ENCODE measurements at regions not wholly inside any gene's neighbourhood (a gene's known extent, or its start where the extent isn't known, plus 50 kb on each side); places are given as distances from the start of the nearest gene placed in this dataset.
A peak's percentile ranks its signal among the peaks of the same experiment; 100 is the strongest.

DNA sequence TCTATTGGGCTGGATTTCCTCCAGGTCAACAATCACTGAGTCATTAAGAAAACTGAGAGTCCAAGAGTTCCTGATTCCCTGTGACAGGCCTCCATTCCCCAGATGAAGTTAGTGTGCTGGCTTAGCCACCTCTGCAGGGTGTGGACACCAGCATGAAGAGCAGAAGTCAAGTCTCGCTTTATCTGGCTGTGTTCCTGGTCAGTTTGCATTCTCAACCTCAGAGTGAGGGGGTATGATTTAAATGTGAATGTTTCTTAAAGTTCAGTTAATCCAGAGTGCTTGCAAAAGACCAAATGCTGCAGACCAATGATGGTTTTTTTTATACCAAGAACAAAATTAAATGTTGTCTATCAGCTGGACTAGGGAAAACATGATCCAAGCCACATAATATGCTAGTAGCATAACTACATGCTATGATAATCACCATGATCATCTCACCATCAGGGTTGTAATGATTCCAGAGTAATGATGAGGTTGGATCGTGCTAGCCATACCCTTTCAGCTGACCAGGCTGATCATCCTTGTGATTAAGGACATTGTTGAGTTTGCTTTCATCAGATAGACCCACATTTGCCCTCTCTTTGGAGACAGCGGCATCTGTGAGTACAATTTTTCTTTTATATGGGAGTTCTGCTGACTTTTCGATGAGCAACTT is 145.8 kb upstream of the ARHGAP20 start (continued):
- no peak for TF ChIP-seq ZSCAN18 (tag by site-specific recombination; IDR thresholded peaks at IDR 0.05)
- TF ChIP-seq KLF17 (tag by site-specific recombination; IDR thresholded peaks at IDR 0.05) = no peak
- TF ChIP-seq YY2 (tag by site-specific recombination; IDR thresholded peaks at IDR 0.05) = no peak
- TF ChIP-seq ZNF239 (tag by site-specific recombination; IDR thresholded peaks at IDR 0.05) = no peak
- TF ChIP-seq, protein P1, sequence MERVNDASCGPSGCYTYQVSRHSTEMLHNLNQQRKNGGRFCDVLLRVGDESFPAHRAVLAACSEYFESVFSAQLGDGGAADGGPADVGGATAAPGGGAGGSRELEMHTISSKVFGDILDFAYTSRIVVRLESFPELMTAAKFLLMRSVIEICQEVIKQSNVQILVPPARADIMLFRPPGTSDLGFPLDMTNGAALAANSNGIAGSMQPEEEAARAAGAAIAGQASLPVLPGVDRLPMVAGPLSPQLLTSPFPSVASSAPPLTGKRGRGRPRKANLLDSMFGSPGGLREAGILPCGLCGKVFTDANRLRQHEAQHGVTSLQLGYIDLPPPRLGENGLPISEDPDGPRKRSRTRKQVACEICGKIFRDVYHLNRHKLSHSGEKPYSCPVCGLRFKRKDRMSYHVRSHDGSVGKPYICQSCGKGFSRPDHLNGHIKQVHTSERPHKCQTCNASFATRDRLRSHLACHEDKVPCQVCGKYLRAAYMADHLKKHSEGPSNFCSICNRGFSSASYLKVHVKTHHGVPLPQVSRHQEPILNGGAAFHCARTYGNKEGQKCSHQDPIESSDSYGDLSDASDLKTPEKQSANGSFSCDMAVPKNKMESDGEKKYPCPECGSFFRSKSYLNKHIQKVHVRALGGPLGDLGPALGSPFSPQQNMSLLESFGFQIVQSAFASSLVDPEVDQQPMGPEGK (tag by site-specific recombination; IDR thresholded peaks at IDR 0.05) = no peak
- no peak for TF ChIP-seq ZNF221 (tag by site-specific recombination; IDR thresholded peaks at IDR 0.05; ENCODE audit: borderline replicate concordance)
- TF ChIP-seq, protein P2, sequence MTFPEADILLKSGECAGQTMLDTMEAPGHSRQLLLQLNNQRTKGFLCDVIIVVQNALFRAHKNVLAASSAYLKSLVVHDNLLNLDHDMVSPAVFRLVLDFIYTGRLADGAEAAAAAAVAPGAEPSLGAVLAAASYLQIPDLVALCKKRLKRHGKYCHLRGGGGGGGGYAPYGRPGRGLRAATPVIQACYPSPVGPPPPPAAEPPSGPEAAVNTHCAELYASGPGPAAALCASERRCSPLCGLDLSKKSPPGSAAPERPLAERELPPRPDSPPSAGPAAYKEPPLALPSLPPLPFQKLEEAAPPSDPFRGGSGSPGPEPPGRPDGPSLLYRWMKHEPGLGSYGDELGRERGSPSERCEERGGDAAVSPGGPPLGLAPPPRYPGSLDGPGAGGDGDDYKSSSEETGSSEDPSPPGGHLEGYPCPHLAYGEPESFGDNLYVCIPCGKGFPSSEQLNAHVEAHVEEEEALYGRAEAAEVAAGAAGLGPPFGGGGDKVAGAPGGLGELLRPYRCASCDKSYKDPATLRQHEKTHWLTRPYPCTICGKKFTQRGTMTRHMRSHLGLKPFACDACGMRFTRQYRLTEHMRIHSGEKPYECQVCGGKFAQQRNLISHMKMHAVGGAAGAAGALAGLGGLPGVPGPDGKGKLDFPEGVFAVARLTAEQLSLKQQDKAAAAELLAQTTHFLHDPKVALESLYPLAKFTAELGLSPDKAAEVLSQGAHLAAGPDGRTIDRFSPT (tag by site-specific recombination; IDR thresholded peaks at IDR 0.05) = no peak
- no peak for TF ChIP-seq ZNF621 (tag by site-specific recombination; IDR thresholded peaks at IDR 0.05)
- no peak for TF ChIP-seq ZFP41 (tag by site-specific recombination; IDR thresholded peaks at IDR 0.05; ENCODE audit: borderline replicate concordance)

DNA sequence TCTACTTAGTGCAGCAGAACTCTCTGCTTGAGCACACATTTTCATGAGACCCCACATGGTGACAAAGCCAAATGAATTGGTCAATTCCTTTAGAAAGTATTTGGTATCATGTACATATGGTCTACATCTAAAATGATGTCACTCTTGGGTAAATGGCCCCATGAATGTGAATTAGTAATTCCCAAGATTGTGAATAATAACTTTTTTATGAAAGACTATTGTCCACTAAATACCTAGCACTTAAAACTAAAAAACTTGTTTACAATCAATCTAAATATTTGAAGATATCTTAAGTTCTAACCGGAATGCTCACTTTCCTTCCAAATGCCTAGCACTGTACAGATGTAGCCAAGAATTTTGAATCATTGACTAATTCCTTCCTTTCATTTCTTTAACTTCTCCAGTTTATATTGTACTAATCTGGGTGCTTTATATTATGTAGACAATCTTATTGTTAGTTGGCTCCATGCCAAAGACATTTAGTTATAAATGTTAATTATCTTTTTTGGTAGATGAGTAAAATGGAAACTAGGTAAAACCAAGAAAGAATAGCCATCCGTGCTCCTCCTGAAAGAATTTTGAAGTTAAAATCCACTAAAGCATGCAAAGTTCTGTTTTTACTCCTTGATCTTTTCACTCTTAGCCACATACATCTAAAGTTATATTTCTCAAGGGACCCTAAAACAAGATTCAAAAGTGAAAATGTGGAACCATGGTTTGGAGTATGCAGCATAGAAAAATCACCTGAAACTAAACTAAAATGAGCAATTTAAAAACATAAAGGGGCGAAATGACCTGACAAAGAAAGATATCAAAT is 145.0 kb upstream of the ARHGAP20 start:
- Histone ChIP-seq H3K9me3 (ENCODE audit: control insufficient read depth, insufficient read depth, low read depth, low read length) (no peaks in the 10 kb centered on the region), H3K27ac (ENCODE audit: extremely low read depth, low read depth, low read length) (no peak overlapping the region), H3K36me3 (ENCODE audit: control insufficient read depth in 2 of 2, insufficient read depth in 1 of 2, low read length in 2 of 2) (no peaks in the 10 kb centered on the region), H3K4me3 (ENCODE audit: low read depth, low read length) (no peak overlapping the region), H3K4me1 (ENCODE audit: control insufficient read depth, insufficient read depth, low read length) (no peaks in the 10 kb centered on the region)
- TF ChIP-seq ZBTB7A (tag by site-specific recombination; IDR thresholded peaks at IDR 0.05; ENCODE audit: low read depth) (no peak), ZNF2 (tag by site-specific recombination; IDR thresholded peaks at IDR 0.05) (no peak), YY1 (tag by site-specific recombination; IDR thresholded peaks at IDR 0.05) (no peak)
- ChIA-PET POLR2A (no interaction called here), CTCF (no interaction called here)

GRCh38 chr11:110856340-110856739 is 144.1 kb upstream of the ARHGAP20 start:
- POLR2A ChIA-PET = no interaction called here
- Histone ChIP-seq H3K36me3 (ENCODE audit: control insufficient read depth in 2 of 2, insufficient read depth in 1 of 2, low read length in 2 of 2) (no peaks in the 10 kb centered on the region), H3K9me3 (ENCODE audit: control insufficient read depth, insufficient read depth, low read depth, low read length) (no peaks in the 10 kb centered on the region), H3K27ac (ENCODE audit: extremely low read depth, low read depth, low read length) (no peak overlapping the region), H3K4me1 (ENCODE audit: control insufficient read depth, insufficient read depth, low read length) (no peaks in the 10 kb centered on the region), H3K4me3 (ENCODE audit: low read depth, low read length) (no peak overlapping the region)
- CTCF ChIA-PET = no interaction called here
- TF ChIP-seq KLF16 (tag by site-specific recombination; IDR thresholded peaks at IDR 0.05) (no peak), REPIN1 (tag by site-specific recombination; IDR thresholded peaks at IDR 0.05; ENCODE audit: low read depth) (no peak), ZIC2 (tag by site-specific recombination; IDR thresholded peaks at IDR 0.05) (no peak), ZNF302 (tag by site-specific recombination; IDR thresholded peaks at IDR 0.05; ENCODE audit: low read depth) (no peak), ZBTB21 (tag by site-specific recombination; IDR thresholded peaks at IDR 0.05) (no peak), ZNF239 (tag by site-specific recombination; IDR thresholded peaks at IDR 0.05) (peak; percentile 64; the same call in 1 of the 2 replicates)
